Large intestine (tissue), 3 donors: ENCODE measurements at regions not wholly inside any gene's neighbourhood (a gene's known extent, or its start where the extent isn't known, plus 50 kb on each side); places are given as distances from the start of the nearest gene placed in this dataset.
A peak's percentile ranks its signal among the peaks of the same experiment; 100 is the strongest.

ENCODE experiments used
- DNase-seq, 2 donors: peaks; one replicate each; pipeline versions ENCODE4 v3.0.0 to v3.0.0-alpha.2; 2013
- H3K27ac ChIP-seq: one replicate; pipeline ENCODE4 v1.5.1; 2013; ENCODE audit warnings: low read length
- H3K27me3 ChIP-seq: 2 replicates; pipeline ENCODE4 v1.6.1; 2013; ENCODE audit warnings: low read length; ENCODE audit not compliant: control insufficient read depth, insufficient read depth
- H3K36me3 ChIP-seq: 2 replicates; pipeline ENCODE4 v1.6.1; 2013; ENCODE audit warnings: low read length; ENCODE audit not compliant: control insufficient read depth, insufficient read depth
- H3K4me1 ChIP-seq: one replicate; pipeline ENCODE4 v1.6.1; 2013; ENCODE audit warnings: low read length; ENCODE audit not compliant: control insufficient read depth, insufficient read depth
- H3K4me3 ChIP-seq: one replicate; pipeline ENCODE4 v1.5.1; 2013; ENCODE audit warnings: low read length
- H3K9me3 ChIP-seq: one replicate; pipeline ENCODE4 v1.6.1; 2013; ENCODE audit warnings: mild to moderate bottlenecking, low read depth, low read length, moderate library complexity; ENCODE audit not compliant: control insufficient read depth
- WGBS: methylation state at CpG from one replicate; pipeline ENCODE4 v1.1.5; 2013; ENCODE audit warnings: low lambda C conversion rate; ENCODE audit not compliant: insufficient coverage; 5-methylcytosine and 5-hydroxymethylcytosine counted together

DNA sequence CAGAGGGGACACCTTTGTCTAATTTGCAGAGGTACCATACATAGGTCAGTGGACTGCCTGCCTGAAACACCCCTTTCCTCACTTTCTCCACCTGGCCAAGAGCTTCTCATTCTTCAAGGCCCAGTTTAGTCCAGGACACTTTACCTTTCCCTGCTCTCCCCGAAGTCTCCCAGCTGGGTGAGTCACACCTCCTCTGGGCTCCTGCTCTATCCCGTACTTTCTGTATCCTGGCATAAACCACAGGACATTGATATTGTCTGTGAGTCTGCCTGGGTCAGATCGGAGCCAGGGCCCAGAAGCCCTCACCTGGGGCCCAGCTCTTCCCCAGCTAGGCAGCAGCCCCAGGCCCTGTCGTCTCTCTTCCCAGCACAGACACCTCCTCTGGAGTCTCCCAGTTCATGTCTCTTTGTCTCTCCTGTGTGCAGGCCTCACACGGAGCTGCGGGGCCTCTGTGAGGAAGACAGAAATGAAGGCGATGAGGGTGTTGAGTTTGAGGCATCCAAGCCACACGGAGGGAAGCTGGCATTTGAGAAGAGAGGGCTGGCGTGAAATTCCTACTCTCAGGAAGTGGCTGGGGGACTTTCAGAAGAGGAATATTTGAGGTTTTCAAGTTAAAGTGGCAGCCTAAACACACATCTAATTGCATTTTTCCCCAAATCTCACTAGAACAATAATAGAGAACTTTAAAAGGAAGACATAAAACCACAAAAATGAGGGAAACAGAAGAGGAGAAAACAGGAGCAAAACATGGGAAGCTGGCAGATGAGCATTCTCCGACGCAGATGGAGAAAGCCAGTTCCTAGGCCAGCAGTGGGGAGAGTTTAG, 79.6 kb upstream of the LAPTM4A start:
- Histone ChIP-seq H3K4me3 (no peak overlapping the region), H3K27me3 (no peaks in the 10 kb centered on the region), H3K9me3 (no peaks in the 10 kb centered on the region), H3K36me3 (no peaks in the 10 kb centered on the region), H3K4me1 (peaks cover 37% of the 10 kb centered on the region), H3K27ac (peak overlapping the region; percentile 85)
- no CpG with 5 or more reads among the region's 11 CpGs for WGBS
- no peak for DNase-seq

DNA sequence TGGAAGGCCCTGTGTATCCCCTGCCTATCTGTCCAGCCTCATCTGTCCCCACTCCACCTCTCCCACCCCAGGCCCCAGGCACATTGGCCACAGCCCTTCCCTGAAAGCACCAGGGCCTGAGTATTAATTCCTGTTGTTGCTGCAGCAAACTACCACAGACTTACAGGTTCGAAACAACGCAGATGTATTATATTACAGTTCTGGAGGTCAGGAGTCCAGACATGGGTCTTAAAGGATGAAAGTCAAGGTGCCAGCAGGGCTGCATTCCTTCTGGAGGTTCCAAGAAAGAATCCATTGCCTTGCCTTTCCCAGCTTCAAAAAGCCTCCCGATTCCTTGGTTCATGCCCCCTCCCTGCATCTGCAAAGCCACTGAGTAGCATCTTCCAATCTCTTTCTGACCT, 78.7 kb upstream of the LAPTM4A start:
- Histone ChIP-seq H3K36me3 (no peaks in the 10 kb centered on the region), H3K4me1 (peaks cover 37% of the 10 kb centered on the region), H3K27me3 (no peaks in the 10 kb centered on the region), H3K9me3 (no peaks in the 10 kb centered on the region), H3K27ac (peak overlapping the region; percentile 85), H3K4me3 (no peak overlapping the region)
- WGBS, result 14% methylated on average over 1 of the region's 3 CpGs
- DNase-seq, result peak; percentile 55 to 80

DNA sequence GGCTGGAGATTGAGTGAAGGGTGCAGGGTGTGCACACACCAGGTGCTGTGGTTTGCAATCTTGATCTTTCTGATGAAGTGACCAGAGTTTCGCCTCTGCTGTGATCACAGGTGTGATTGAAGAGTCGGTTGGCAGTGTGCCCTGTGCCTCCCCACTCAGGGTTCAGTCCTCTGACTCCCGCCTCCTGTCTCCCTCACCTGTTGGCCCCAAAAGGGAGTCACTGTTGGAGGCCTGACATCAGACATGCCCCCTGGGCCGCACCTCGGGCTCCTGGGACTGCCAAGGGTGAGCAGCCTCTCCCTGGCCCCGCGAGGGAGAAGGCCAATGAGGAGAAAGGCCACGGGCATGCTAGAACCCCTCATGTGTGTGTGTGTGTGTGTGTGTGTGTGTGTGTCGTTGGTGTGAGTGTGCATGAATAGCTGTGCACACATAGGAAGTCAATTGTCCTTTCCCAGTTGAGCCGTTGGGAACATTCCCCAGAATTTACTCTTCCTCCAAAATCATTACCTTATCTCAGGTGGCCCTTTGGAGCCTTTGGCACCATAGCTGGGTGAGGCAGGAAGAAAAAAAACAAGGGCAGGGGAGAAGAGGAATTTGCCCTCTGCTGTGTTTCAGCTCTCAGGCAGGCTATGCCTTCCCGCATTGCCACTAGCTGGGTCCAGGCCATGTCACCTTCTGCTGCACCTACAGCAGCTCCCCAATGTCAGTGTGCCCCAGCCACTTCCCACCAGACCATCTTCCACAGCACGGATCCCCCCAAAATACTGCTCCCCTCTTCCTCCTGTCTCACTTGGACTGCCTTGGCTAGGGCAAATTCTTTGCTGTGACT, 78.1 kb upstream of the LAPTM4A start:
- peak overlapping the region; percentile 85 for H3K27ac ChIP-seq
- peak; percentile 72 to 88 for DNase-seq
- peaks cover 37% of the 10 kb centered on the region for H3K4me1 ChIP-seq
- H3K9me3 ChIP-seq, result no peaks in the 10 kb centered on the region
- no peaks in the 10 kb centered on the region for H3K27me3 ChIP-seq
- no CpG with 5 or more reads among the region's 12 CpGs for WGBS
- H3K4me3 ChIP-seq, result no peak overlapping the region
- no peaks in the 10 kb centered on the region for H3K36me3 ChIP-seq

DNA sequence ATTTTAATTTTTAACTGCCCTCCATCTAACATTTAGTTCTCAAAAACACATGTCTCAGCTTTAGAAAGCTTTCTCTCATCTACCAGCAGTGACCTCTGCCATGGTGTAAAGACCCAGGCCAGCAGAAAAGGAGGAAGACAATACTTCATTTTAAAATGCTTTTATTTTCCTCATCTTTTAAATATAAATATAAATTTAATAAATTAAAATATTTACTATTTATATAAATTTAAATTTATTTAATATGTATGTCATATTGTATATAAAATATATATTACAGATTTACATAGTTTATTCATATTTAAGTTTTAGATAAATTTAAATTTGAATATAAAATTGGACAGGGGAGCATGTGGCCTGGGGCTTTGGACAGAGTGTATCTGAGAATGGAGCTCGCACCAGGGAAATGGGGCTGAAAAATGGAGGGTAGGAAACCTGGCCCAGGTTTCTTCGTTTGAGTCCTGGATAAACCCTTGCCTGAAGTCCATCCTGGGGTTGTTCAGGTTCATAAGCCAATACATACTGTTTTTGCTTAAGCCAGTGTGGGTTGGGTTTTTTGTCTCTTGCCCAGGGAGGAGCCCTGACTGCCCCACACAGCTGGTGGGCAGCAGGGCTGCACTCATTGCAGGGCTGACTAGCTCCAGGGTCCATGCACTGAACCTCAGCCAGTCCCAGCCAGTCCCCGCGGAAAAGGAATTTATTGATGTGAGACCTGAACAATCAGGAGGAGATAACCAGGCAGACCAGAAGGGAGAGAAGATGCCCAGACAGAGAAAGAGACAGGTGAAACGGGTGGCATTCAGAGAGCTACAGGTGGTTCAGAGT, 77.3 kb upstream of the LAPTM4A start:
- DNase-seq, result peak; percentile 39 to 73
- H3K4me3 ChIP-seq, result no peak overlapping the region
- H3K27ac ChIP-seq, result peak overlapping the region; percentile 85
- no CpG with 5 or more reads among the region's 5 CpGs for WGBS
- peaks cover 37% of the 10 kb centered on the region for H3K4me1 ChIP-seq
- no peaks in the 10 kb centered on the region for H3K36me3 ChIP-seq
- H3K27me3 ChIP-seq, result no peaks in the 10 kb centered on the region
- H3K9me3 ChIP-seq, result no peaks in the 10 kb centered on the region

DNA sequence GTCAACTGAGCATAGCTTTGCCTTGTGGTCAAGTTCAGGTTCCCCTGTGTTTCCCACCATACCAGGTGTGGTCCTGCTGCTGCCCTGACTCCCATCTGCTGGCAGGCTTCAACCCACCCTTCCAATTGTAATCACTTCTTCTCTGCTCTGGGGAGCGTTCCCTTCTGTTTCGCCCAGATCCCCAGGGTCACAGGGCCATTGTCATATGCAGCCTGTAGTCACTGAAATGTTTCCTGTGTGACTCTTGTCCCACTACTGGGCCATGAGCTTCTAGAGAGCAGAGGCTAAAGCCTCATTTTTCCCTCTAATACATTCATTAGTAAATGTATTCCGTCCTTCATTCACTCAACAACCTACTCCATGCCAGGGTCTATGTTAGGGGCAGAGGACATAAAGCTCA, 75.0 kb upstream of the LAPTM4A start:
- no peak for DNase-seq
- H3K4me1 ChIP-seq, result peaks cover 31% of the 10 kb centered on the region
- H3K27ac ChIP-seq, result no peak overlapping the region
- H3K36me3 ChIP-seq, result no peaks in the 10 kb centered on the region
- no peak overlapping the region for H3K4me3 ChIP-seq
- WGBS, result no CpG with 5 or more reads among the region's 3 CpGs
- no peaks in the 10 kb centered on the region for H3K9me3 ChIP-seq
- no peaks in the 10 kb centered on the region for H3K27me3 ChIP-seq

DNA sequence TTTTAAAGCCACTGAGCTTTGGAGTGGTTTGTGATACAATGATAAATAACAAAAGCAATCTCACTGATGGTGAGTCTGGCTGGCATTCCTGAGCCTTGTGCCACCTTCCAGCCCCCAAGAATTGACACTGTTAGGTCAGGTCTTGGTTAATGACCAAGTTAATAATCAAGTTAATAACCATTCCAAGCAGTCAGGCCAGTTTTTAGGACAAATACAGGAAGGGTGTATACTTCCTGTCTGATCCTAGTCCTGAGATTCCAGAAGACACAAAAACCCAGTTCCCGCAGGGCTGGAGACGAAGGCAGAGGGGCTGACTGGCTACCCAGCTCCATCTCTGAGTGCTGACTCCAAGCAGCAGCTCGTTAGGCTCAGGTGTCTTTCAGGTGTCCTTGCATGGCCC, 74.6 kb upstream of the LAPTM4A start:
- H3K4me1 ChIP-seq, result peaks cover 32% of the 10 kb centered on the region
- H3K9me3 ChIP-seq, result no peaks in the 10 kb centered on the region
- DNase-seq, result no peak
- H3K36me3 ChIP-seq, result no peaks in the 10 kb centered on the region
- no peaks in the 10 kb centered on the region for H3K27me3 ChIP-seq
- no peak overlapping the region for H3K4me3 ChIP-seq
- H3K27ac ChIP-seq, result no peak overlapping the region
- WGBS, result no CpG with 5 or more reads among the region's 3 CpGs

DNA sequence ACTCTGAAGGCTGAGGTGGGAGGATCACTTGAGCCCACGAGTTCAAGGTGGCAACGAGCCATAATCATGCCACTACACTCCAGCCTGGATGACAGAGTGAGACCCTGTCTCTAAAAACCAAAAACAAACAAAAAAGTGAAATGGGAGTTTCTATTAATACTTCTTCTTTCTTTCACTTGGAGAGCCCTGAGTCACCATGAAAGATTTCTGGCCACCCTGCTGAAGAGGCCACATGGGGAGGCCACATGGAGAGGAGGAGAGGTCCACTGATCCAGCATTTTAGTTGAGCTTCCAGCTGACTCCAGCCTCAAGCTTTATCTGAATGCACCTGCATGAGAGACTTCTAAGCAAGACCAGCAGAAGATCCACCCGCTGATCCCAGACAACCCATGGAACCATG, 74.2 kb upstream of the LAPTM4A start:
- DNase-seq, result no peak
- Histone ChIP-seq H3K27me3 (no peaks in the 10 kb centered on the region), H3K9me3 (no peaks in the 10 kb centered on the region), H3K4me3 (no peak overlapping the region), H3K4me1 (peaks cover 31% of the 10 kb centered on the region), H3K36me3 (no peaks in the 10 kb centered on the region), H3K27ac (no peak overlapping the region)
- WGBS, result 80% methylated on average over 1 of the region's 3 CpGs

DNA sequence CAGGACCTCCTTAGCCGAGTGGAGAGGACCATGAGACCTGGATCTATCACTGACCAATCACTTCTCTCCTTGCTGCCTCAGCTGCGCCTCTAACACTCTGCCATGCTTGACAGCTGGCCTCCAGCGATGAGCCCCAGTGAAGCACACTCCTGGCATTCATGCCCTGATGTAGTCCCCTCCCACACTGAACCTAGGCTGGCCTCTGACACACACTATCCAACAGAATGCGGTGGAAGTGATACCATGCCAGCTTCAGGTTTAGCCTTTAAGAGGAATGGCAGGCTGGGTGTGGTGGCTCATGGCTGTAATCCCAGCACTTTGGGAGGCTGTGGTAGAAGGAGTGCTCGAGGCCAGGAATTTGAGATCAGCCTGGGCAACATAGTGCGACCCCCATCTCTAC, 73.7 kb upstream of the LAPTM4A start:
- no peak for DNase-seq
- no peak overlapping the region for H3K4me3 ChIP-seq
- H3K36me3 ChIP-seq, result no peaks in the 10 kb centered on the region
- no peaks in the 10 kb centered on the region for H3K9me3 ChIP-seq
- H3K27ac ChIP-seq, result no peak overlapping the region
- H3K4me1 ChIP-seq, result peaks cover 27% of the 10 kb centered on the region
- no peaks in the 10 kb centered on the region for H3K27me3 ChIP-seq
- no CpG with 5 or more reads among the region's 6 CpGs for WGBS

DNA sequence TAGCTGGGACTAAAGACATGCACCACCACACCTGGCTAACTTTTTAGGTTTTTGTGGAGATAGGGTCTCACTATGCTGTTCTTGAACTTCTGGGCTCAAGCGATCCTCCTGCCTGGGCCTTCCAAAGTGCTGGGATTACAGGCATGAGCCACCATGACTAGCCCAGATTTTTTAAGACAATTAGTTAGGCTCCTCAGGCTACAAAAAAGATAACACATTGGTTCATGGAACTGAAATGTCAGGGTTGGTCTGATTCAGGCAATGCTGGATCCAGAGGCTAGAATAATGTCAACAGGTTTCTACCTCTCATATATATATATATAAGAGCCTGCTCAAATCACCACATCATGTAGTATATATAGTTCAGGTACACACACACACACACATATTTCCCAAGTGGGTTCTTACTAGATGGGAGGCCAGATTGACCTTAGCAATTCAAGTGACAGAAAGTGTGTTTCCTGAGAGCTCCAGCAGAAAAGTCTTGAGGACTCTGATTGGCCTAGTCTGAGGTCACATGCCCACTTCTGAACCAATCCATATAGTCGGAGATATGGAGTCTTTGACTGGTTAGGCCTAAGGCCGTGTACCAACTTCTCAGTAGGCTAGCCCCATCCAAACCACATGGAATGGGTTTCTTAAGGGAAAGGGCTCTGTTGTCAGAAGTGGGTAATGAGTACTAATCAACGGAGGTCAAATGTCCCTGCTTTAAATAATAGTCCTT, 72.6 kb upstream of the LAPTM4A start:
- no peak for DNase-seq
- H3K27ac ChIP-seq, result no peak overlapping the region
- no peak overlapping the region for H3K4me3 ChIP-seq
- peaks cover 16% of the 10 kb centered on the region for H3K4me1 ChIP-seq
- no peaks in the 10 kb centered on the region for H3K9me3 ChIP-seq
- no peaks in the 10 kb centered on the region for H3K36me3 ChIP-seq
- H3K27me3 ChIP-seq, result no peaks in the 10 kb centered on the region
- WGBS, result no CpG with 5 or more reads among the region's 4 CpGs

DNA sequence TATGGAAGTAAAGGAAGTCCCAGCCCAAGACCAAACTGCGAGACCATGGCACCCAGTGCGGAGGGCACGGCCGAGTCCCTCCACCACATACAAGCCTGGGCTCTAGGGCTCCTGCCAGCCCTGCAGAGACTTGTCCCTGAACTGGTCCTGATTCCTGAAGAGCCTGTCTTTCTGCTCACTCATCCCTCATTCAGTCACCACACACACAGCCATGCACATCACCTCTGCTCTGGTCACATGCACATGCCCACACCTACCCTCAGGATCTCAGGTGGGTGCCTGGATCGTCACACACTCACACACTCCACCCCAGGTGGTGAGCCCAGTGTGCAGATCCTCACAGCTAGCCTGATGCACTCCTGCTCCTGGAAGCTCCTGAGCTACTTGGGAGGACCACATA, 71.4 kb upstream of the LAPTM4A start:
- H3K36me3 ChIP-seq, result no peaks in the 10 kb centered on the region
- no peak for DNase-seq
- no peak overlapping the region for H3K27ac ChIP-seq
- H3K9me3 ChIP-seq, result no peaks in the 10 kb centered on the region
- no peaks in the 10 kb centered on the region for H3K27me3 ChIP-seq
- H3K4me3 ChIP-seq, result no peak overlapping the region
- H3K4me1 ChIP-seq, result peaks cover 8% of the 10 kb centered on the region
- no CpG with 5 or more reads among the region's 5 CpGs for WGBS
